Smooth muscle cell (in vitro differentiated cells): ENCODE measurements at regions not wholly inside any gene's neighbourhood (a gene's known extent, or its start where the extent isn't known, plus 50 kb on each side); places are given as distances from the start of the nearest gene placed in this dataset.
A peak's percentile ranks its signal among the peaks of the same experiment; 100 is the strongest.

Source experiments
- DNase-seq: peaks from one replicate; lab custom pipeline; 2025; ENCODE audit not compliant: unreplicated experiment; lab: John Stamatoyannopoulos, UW
- H2AFZ ChIP-seq: fragments of 200-600 bp; sonication (generic); 2 replicates; pipeline ENCODE4 v1.6.0; 2016; ENCODE audit warnings: antibody characterized with exemption, low read depth, mild to moderate bottlenecking
- H3F3A ChIP-seq: fragments of 200-600 bp; sonication (generic); 2 replicates; pipeline ENCODE4 v1.6.0; 2017; ENCODE audit warnings: antibody characterized with exemption, low read depth
- H3K27ac ChIP-seq: fragments of 200-600 bp; sonication (generic); 2 replicates; pipeline ENCODE4 v1.5.1; 2016; ENCODE audit warnings: low read depth, mild to moderate bottlenecking
- H3K27me3 ChIP-seq: fragments of 200-600 bp; sonication (generic); 2 replicates; pipeline ENCODE4 v1.6.1; 2016; ENCODE audit warnings: low read depth, mild to moderate bottlenecking
- H3K36me3 ChIP-seq: fragments of 200-600 bp; sonication (generic); 2 replicates; pipeline ENCODE4 v1.5.1; 2016; ENCODE audit warnings: low read depth
- H3K4me1 ChIP-seq: fragments of 200-600 bp; sonication (generic); 2 replicates; pipeline ENCODE4 v1.5.1; 2016; ENCODE audit warnings: low read depth
- H3K4me2 ChIP-seq: fragments of 200-600 bp; sonication (generic); 2 replicates; pipeline ENCODE4 v1.6.0; 2016; ENCODE audit warnings: mild to moderate bottlenecking
- H3K4me3 ChIP-seq: fragments of 200-600 bp; sonication (generic); 2 replicates; pipeline ENCODE4 v1.5.1; 2016; ENCODE audit warnings: mild to moderate bottlenecking
- H3K79me2 ChIP-seq: fragments of 200-600 bp; sonication (generic); 2 replicates; pipeline ENCODE4 v1.6.0; 2016; ENCODE audit warnings: low read depth, mild to moderate bottlenecking
- H3K9ac ChIP-seq: fragments of 200-600 bp; sonication (generic); 2 replicates; pipeline ENCODE4 v1.6.0; 2016; ENCODE audit warnings: low read depth
- H3K9me3 ChIP-seq: fragments of 200-600 bp; sonication (generic); replicated peaks from 2 replicates; pipeline ENCODE4 v1.5.1; 2016; ENCODE audit warnings: low read depth
- H4K20me1 ChIP-seq: fragments of 200-600 bp; sonication (generic); 2 replicates; pipeline ENCODE4 v1.6.0; 2016; ENCODE audit warnings: low read depth
- CTCF ChIP-seq: fragments of 200-600 bp; sonication (generic); IDR thresholded peaks from 2 replicates; pipeline ENCODE4 v1.5.1; 2017; ENCODE audit warnings: borderline replicate concordance, mild to moderate bottlenecking, antibody characterized with exemption; ENCODE audit not compliant: insufficient read depth, poor library complexity, severe bottlenecking
- WGBS: methylation state at CpG from one replicate; pipeline ENCODE4 v1.1.7; 2016; ENCODE audit warnings: low lambda C conversion rate; 5-methylcytosine and 5-hydroxymethylcytosine counted together

- Histone ChIP-seq H3K4me3 (no peak overlapping the region), H3K9me3 (no peaks in the 10 kb centered on the region), H3K4me1 (peaks cover 30% of the 10 kb centered on the region), H3K4me2 (peak overlapping the region; percentile 63), H3K27ac (peak overlapping the region; percentile 47), H2AFZ (no peak overlapping the region), H3F3A (no peaks in the 10 kb centered on the region), H3K79me2 (no peaks in the 10 kb centered on the region), H3K9ac (peak overlapping the region; percentile 59), H4K20me1 (no peaks in the 10 kb centered on the region), H3K27me3 (no peaks in the 10 kb centered on the region), H3K36me3 (no peaks in the 10 kb centered on the region)
- DNase-seq: peak; percentile 65
- TF ChIP-seq CTCF: no peak
- 25% methylated on average over 16 of the region's 18 CpGs for WGBS
Measured at GRCh38 chr1:30816211-30817076, 58.9 kb upstream of the LAPTM5 start.

- H2AFZ ChIP-seq: no peak overlapping the region
- no peak overlapping the region for H3K4me2 ChIP-seq
Measured at GRCh38 chr1:30815556-30815955, 58.0 kb upstream of the LAPTM5 start.

GRCh38 chr1:30814292-30814691, 56.7 kb upstream of the LAPTM5 start:
- Histone ChIP-seq H3F3A (peaks cover 15% of the 10 kb centered on the region), H2AFZ (no peak overlapping the region), H3K4me3 (no peak overlapping the region), H3K4me1 (peaks cover 43% of the 10 kb centered on the region), H3K79me2 (no peaks in the 10 kb centered on the region), H3K4me2 (no peak overlapping the region), H3K27ac (no peak overlapping the region), H4K20me1 (no peaks in the 10 kb centered on the region), H3K9me3 (no peaks in the 10 kb centered on the region), H3K27me3 (no peaks in the 10 kb centered on the region), H3K9ac (no peak overlapping the region), H3K36me3 (no peaks in the 10 kb centered on the region)
- DNase-seq: no peak
- no peak for TF ChIP-seq CTCF

More at GRCh38 chr1:30815556-30815955, 58.0 kb upstream of the LAPTM5 start:
- TF ChIP-seq CTCF: no peak
- no peaks in the 10 kb centered on the region for H3K27me3 ChIP-seq
- no peak overlapping the region for H3K9ac ChIP-seq
- no peak overlapping the region for H3K27ac ChIP-seq
- peaks cover 5% of the 10 kb centered on the region for H3F3A ChIP-seq
- WGBS: 88% methylated on average over 8 of the region's 8 CpGs
- peaks cover 36% of the 10 kb centered on the region for H3K4me1 ChIP-seq
- no peaks in the 10 kb centered on the region for H3K36me3 ChIP-seq
- H3K79me2 ChIP-seq: no peaks in the 10 kb centered on the region
- no peak for DNase-seq
- H4K20me1 ChIP-seq: no peaks in the 10 kb centered on the region
- H3K9me3 ChIP-seq: no peaks in the 10 kb centered on the region
- no peak overlapping the region for H3K4me3 ChIP-seq

GRCh38 chr1:30812076-30812475, 54.5 kb upstream of the LAPTM5 start:
- no peaks in the 10 kb centered on the region for H3K27me3 ChIP-seq
- no peak for DNase-seq
- H3K36me3 ChIP-seq: no peaks in the 10 kb centered on the region
- H3K27ac ChIP-seq: no peak overlapping the region
- 48% methylated on average over 3 of the region's 3 CpGs for WGBS
- no peak overlapping the region for H3K4me3 ChIP-seq
- peaks cover 38% of the 10 kb centered on the region for H3K4me1 ChIP-seq
- no peak overlapping the region for H3K4me2 ChIP-seq
- no peaks in the 10 kb centered on the region for H3K9me3 ChIP-seq
- H3K9ac ChIP-seq: no peak overlapping the region
- no peak overlapping the region for H2AFZ ChIP-seq
- H3K79me2 ChIP-seq: no peaks in the 10 kb centered on the region
- no peak for TF ChIP-seq CTCF
- no peaks in the 10 kb centered on the region for H4K20me1 ChIP-seq
- H3F3A ChIP-seq: peaks cover 18% of the 10 kb centered on the region
